ENCODE measurements at regions not wholly inside any gene's neighbourhood (a gene's known extent, or its start where the extent isn't known, plus 50 kb on each side); places are given as distances from the start of the nearest gene placed in this dataset.

- TF ChIP-seq CTCF (IDR thresholded peaks at IDR 0.05; ENCODE audit: poor library complexity, severe bottlenecking) = no peak
- TF ChIP-seq, protein P1, sequence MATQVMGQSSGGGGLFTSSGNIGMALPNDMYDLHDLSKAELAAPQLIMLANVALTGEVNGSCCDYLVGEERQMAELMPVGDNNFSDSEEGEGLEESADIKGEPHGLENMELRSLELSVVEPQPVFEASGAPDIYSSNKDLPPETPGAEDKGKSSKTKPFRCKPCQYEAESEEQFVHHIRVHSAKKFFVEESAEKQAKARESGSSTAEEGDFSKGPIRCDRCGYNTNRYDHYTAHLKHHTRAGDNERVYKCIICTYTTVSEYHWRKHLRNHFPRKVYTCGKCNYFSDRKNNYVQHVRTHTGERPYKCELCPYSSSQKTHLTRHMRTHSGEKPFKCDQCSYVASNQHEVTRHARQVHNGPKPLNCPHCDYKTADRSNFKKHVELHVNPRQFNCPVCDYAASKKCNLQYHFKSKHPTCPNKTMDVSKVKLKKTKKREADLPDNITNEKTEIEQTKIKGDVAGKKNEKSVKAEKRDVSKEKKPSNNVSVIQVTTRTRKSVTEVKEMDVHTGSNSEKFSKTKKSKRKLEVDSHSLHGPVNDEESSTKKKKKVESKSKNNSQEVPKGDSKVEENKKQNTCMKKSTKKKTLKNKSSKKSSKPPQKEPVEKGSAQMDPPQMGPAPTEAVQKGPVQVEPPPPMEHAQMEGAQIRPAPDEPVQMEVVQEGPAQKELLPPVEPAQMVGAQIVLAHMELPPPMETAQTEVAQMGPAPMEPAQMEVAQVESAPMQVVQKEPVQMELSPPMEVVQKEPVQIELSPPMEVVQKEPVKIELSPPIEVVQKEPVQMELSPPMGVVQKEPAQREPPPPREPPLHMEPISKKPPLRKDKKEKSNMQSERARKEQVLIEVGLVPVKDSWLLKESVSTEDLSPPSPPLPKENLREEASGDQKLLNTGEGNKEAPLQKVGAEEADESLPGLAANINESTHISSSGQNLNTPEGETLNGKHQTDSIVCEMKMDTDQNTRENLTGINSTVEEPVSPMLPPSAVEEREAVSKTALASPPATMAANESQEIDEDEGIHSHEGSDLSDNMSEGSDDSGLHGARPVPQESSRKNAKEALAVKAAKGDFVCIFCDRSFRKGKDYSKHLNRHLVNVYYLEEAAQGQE (IDR thresholded peaks at IDR 0.05; ENCODE audit: borderline replicate concordance) = peak; percentile 10
- TF ChIP-seq POLR2AphosphoS5 (IDR thresholded peaks at IDR 0.05) = no peak
- no peak for TF ChIP-seq EP300 (conservative IDR thresholded peaks at IDR 0.05; ENCODE audit: poor library complexity, severe bottlenecking)
- no peak for TF ChIP-seq TAF1 (IDR thresholded peaks at IDR 0.05; ENCODE audit: low read depth)
Observed at GRCh38 chr1:30817548-30817947, 60.0 kb upstream of the LAPTM5 start.

Measured in neural cell (in vitro differentiated cells).